ENCODE measurements at regions not wholly inside any gene's neighbourhood (a gene's known extent, or its start where the extent isn't known, plus 50 kb on each side); places are given as distances from the start of the nearest gene placed in this dataset.

- TF ChIP-seq RNF2 (IDR thresholded peaks at IDR 0.05; ENCODE audit: borderline replicate concordance, low read depth, low read length, missing control alignments, poor library complexity, severe bottlenecking) = no peak
- TF ChIP-seq POLR2A (IDR thresholded peaks at IDR 0.05; ENCODE audit: control extremely low read depth in 1 of 2, low read depth in 2 of 2, low read length in 2 of 2) = no peak
- TF ChIP-seq TCF12 (IDR thresholded peaks at IDR 0.05; ENCODE audit: low read depth, low read length) = peak; percentile 63; the same call in 1 of the 2 replicates
- peak in 1 of 2 experiments; percentile 0; a peak in 1 of 4 replicates for TF ChIP-seq RAD21 (IDR thresholded peaks at IDR 0.05 in 1 of 2, conservative IDR thresholded peaks at IDR 0.05 in 1 of 2; ENCODE audit: low read depth in 2 of 2, low read length in 2 of 2)
- 0 out of 2 replicates have a peak, but pooled peaks have one; percentile 22 for TF ChIP-seq ATF3 (IDR thresholded peaks at IDR 0.05; ENCODE audit: insufficient read depth, low read depth, low read length)
- no peak for TF ChIP-seq SUZ12 (IDR thresholded peaks at IDR 0.05; ENCODE audit: low read length)
- TF ChIP-seq MAFK (IDR thresholded peaks at IDR 0.05; ENCODE audit: low read depth, low read length) = no peak
- TF ChIP-seq SP1 (IDR thresholded peaks at IDR 0.05; ENCODE audit: low read depth, low read length) = peak; percentile 57
- no peak for TF ChIP-seq ZNF274 (IDR thresholded peaks at IDR 0.05; ENCODE audit: borderline replicate concordance, extremely low read depth, low read length)
- TF ChIP-seq NRF1 (IDR thresholded peaks at IDR 0.05; ENCODE audit: low read depth, low read length) = no peak
- peak; percentile 64 for TF ChIP-seq ASH2L (IDR thresholded peaks at IDR 0.05; ENCODE audit: low read length)
- TF ChIP-seq CHD2 (IDR thresholded peaks at IDR 0.05; ENCODE audit: low read length) = no peak
- TF ChIP-seq E2F6 (IDR thresholded peaks at IDR 0.05) = no peak
- TF ChIP-seq HDAC6 (IDR thresholded peaks at IDR 0.05; ENCODE audit: low read depth, low read length) = no peak
- peak; percentile 99 for TF ChIP-seq NANOG (IDR thresholded peaks at IDR 0.05; ENCODE audit: insufficient read depth, low read depth, low read length, poor library complexity, severe bottlenecking)
- TF ChIP-seq CREB1 (IDR thresholded peaks at IDR 0.05) = 0 out of 2 replicates have a peak, but pooled peaks have one; percentile 11
- TF ChIP-seq CBX8 (IDR thresholded peaks at IDR 0.05; ENCODE audit: borderline replicate concordance, low read depth, low read length) = no peak
- TF ChIP-seq BCL11A (IDR thresholded peaks at IDR 0.05; ENCODE audit: low read depth in 2 of 2, low read length in 2 of 2) = no peak
- TF ChIP-seq CTBP2 (IDR thresholded peaks at IDR 0.05; ENCODE audit: borderline replicate concordance, insufficient read depth, insufficient read length, low read length) = no peak
- TF ChIP-seq SRF (IDR thresholded peaks at IDR 0.05; ENCODE audit: low read depth, low read length) = no peak
- no peak for TF ChIP-seq RBBP5 (IDR thresholded peaks at IDR 0.05; ENCODE audit: borderline replicate concordance, low read depth, low read length)
- no peak; the same call in 1 of the 2 replicates for TF ChIP-seq POLR2AphosphoS5 (IDR thresholded peaks at IDR 0.05; ENCODE audit: low read depth, low read length)
Observed at GRCh38 chr7:69232445-69233376, 365.6 kb upstream of the AUTS2 start (continued).

All from H1 (cell line).